PC-9 (cell line): ENCODE measurements at regions not wholly inside any gene's neighbourhood (a gene's known extent, or its start where the extent isn't known, plus 50 kb on each side); places are given as distances from the start of the nearest gene placed in this dataset.

Experiments
- BruUV-seq: library from RNA; stranded (reverse); fragments of 400-500 nt; replicated peaks from 2 replicates; lab custom pipeline; 2021; lab: Mats Ljungman, UMichigan
- CTCF ChIA-PET: fragments of 300-600 bp; sonication (Branson Sonifier 250); formaldehyde crosslinking; loops from one replicate; lab custom pipeline; 2022; ENCODE audit warnings: antibody characterized with exemption; lab: Charles Lee
- POLR2A ChIA-PET: fragments of 300-600 bp; sonication (Branson Sonifier 250); formaldehyde crosslinking; loops from one replicate; lab custom pipeline; 2022; ENCODE audit warnings: antibody characterized with exemption; ENCODE audit not compliant: unreplicated experiment; lab: Charles Lee
- DNase-seq, 2 experiments: peaks; one replicate each; pipeline versions ENCODE4 v3.0.0 to v3.0.0-alpha.2; 2015 to 2022; ENCODE audit warnings: mixed read lengths in 1 of 2
- H2AFZ ChIP-seq: fragments of 200-600 bp; sonication (generic); 2 replicates; pipeline ENCODE4 v1.8.1; 2017; ENCODE audit warnings: antibody characterized with exemption
- H3F3A ChIP-seq: fragments of 200-600 bp; sonication (generic); 2 replicates; pipeline ENCODE4 v1.8.1; 2017; ENCODE audit warnings: antibody characterized with exemption, mild to moderate bottlenecking, low read depth; ENCODE audit not compliant: insufficient read depth
- H3K27ac ChIP-seq: fragments of 200-600 bp; sonication (generic); 2 replicates; pipeline ENCODE4 v1.6.1; 2016; ENCODE audit warnings: mixed run types
- H3K27me3 ChIP-seq: fragments of 200-600 bp; sonication (generic); 2 replicates; pipeline ENCODE4 v1.6.1; 2016; ENCODE audit warnings: low read depth, mixed run types; ENCODE audit not compliant: insufficient read depth
- H3K36me3 ChIP-seq: fragments of 200-600 bp; sonication (generic); 2 replicates; pipeline ENCODE4 v1.6.1; 2016; ENCODE audit warnings: low read depth, mixed run types
- H3K4me1 ChIP-seq: fragments of 200-600 bp; sonication (generic); replicated peaks from 2 replicates; pipeline ENCODE4 v1.6.1; 2016; ENCODE audit warnings: mixed run types; ENCODE audit not compliant: insufficient read depth
- H3K4me2 ChIP-seq: fragments of 200-600 bp; sonication (generic); 2 replicates; pipeline ENCODE4 v1.6.1; 2017; ENCODE audit warnings: mixed run types
- H3K4me3 ChIP-seq: fragments of 200-600 bp; sonication (generic); 2 replicates; pipeline ENCODE4 v1.6.1; 2016; ENCODE audit warnings: mixed run types
- H3K79me2 ChIP-seq: fragments of 200-600 bp; sonication (generic); 2 replicates; pipeline ENCODE4 v1.6.1; 2017; ENCODE audit warnings: low read depth, mixed run types
- H3K9me2 ChIP-seq: fragments of 200-600 bp; sonication (generic); 2 replicates; pipeline ENCODE4 v1.8.1; 2017; ENCODE audit warnings: mild to moderate bottlenecking; ENCODE audit not compliant: insufficient read depth
- H3K9me3 ChIP-seq: fragments of 200-600 bp; sonication (generic); 2 replicates; pipeline ENCODE4 v1.8.1; 2016; ENCODE audit warnings: low read depth; ENCODE audit not compliant: insufficient read depth
- H4K20me1 ChIP-seq: fragments of 200-600 bp; sonication (generic); 2 replicates; pipeline ENCODE4 v1.8.1; 2017; ENCODE audit not compliant: insufficient read depth
- CTCF ChIP-seq: fragments of 200-600 bp; sonication (generic); conservative IDR thresholded peaks from 2 replicates; pipeline ENCODE4 v1.6.1; 2017; ENCODE audit warnings: mixed run types, antibody characterized with exemption, mild to moderate bottlenecking, moderate library complexity
- EZH2 ChIP-seq: fragments of 200-600 bp; sonication (generic); IDR thresholded peaks from 2 replicates; pipeline ENCODE4 v1.8.0; 2017; ENCODE audit warnings: antibody characterized with exemption, low read depth
- intact Hi-C: fragments of 100-400 bp; cut with micrococcal nuclease; formaldehyde crosslinking; loops from one replicate; pipeline ENCODE4 v1.10.0; 2022; ENCODE audit not compliant: unreplicated experiment

- Histone ChIP-seq H3K27me3 (no peaks in the 10 kb centered on the region), H3K4me3 (no peak overlapping the region), H2AFZ (no peak overlapping the region), H3K4me1 (peaks cover 13% of the 10 kb centered on the region), H3K9me2 (no peaks in the 10 kb centered on the region), H4K20me1 (no peaks in the 10 kb centered on the region), H3K27ac (no peak overlapping the region), H3K36me3 (no peaks in the 10 kb centered on the region), H3F3A (no peaks in the 10 kb centered on the region), H3K4me2 (no peak overlapping the region), H3K79me2 (no peaks in the 10 kb centered on the region), H3K9me3 (no peaks in the 10 kb centered on the region)
- TF ChIP-seq CTCF (no peak), EZH2 (no peak)
- POLR2A ChIA-PET = no interaction called here
- CTCF ChIA-PET = no interaction called here
- no TSS peak for BruUV-seq
- DNase-seq = no peak
- intact Hi-C loops = no loop called here
Measured at GRCh38 chr22:19574247-19574646, 50.0 kb upstream of the CLDN5 start.

- CTCF ChIA-PET = interaction anchor here (0.5 to 1.0 kb wide), 2 partner anchors 50 to 225 kb away, joined by 3 read pairs; no protein-coding TSS in a partner anchor
- H3F3A ChIP-seq = no peaks in the 10 kb centered on the region
- H3K36me3 ChIP-seq = no peaks in the 10 kb centered on the region
- TF ChIP-seq EZH2 = no peak
- no peak overlapping the region; the same call in 1 of the 2 replicates for H3K4me3 ChIP-seq
- 0 out of 2 replicates have a peak overlapping the region, but pooled peaks have one; percentile 24 for H3K27ac ChIP-seq
- peak overlapping the region; percentile 67 for H3K4me2 ChIP-seq
- BruUV-seq = no TSS peak
- POLR2A ChIA-PET = no interaction called here
- no peak overlapping the region for H2AFZ ChIP-seq
- H3K4me1 ChIP-seq = peaks cover 13% of the 10 kb centered on the region
- H3K79me2 ChIP-seq = no peaks in the 10 kb centered on the region
- no peaks in the 10 kb centered on the region for H3K27me3 ChIP-seq
- DNase-seq = peak; percentile 30 to 38
- intact Hi-C loops = no loop called here
- H4K20me1 ChIP-seq = no peaks in the 10 kb centered on the region
- H3K9me2 ChIP-seq = no peaks in the 10 kb centered on the region
- no peaks in the 10 kb centered on the region for H3K9me3 ChIP-seq
Measured at GRCh38 chr22:19576460-19577421, 52.5 kb upstream of the CLDN5 start.

GRCh38 chr22:19577422-19577966 lies 53.3 kb upstream of the CLDN5 start:
- peaks cover 13% of the 10 kb centered on the region for H3K4me1 ChIP-seq
- H2AFZ ChIP-seq = no peak overlapping the region
- no peak for TF ChIP-seq CTCF
- no peak for TF ChIP-seq EZH2
- BruUV-seq = no TSS peak
- no peaks in the 10 kb centered on the region for H3K9me3 ChIP-seq
- POLR2A ChIA-PET = no interaction called here
- no peaks in the 10 kb centered on the region for H3K9me2 ChIP-seq
- no peak for DNase-seq
- CTCF ChIA-PET = no interaction called here
- no peaks in the 10 kb centered on the region for H4K20me1 ChIP-seq
- H3K27ac ChIP-seq = no peak overlapping the region
- no peaks in the 10 kb centered on the region for H3F3A ChIP-seq
- H3K4me3 ChIP-seq = no peak overlapping the region
- intact Hi-C loops = no loop called here
- peak overlapping the region; percentile 67 for H3K4me2 ChIP-seq
- no peaks in the 10 kb centered on the region for H3K79me2 ChIP-seq
- H3K27me3 ChIP-seq = no peaks in the 10 kb centered on the region
- H3K36me3 ChIP-seq = no peaks in the 10 kb centered on the region
